Spleen (tissue), 7 donors: ENCODE measurements at regions not wholly inside any gene's neighbourhood (a gene's known extent, or its start where the extent isn't known, plus 50 kb on each side); places are given as distances from the start of the nearest gene placed in this dataset.

Experiments used
- CTCF ChIP-seq, 11 experiments: fragments of 200-600 bp in 7 of 11; fragments of 450-650 bp in 4 of 11; sonication (generic) in 4 of 11; IDR thresholded peaks in 8 of 11; conservative IDR thresholded peaks in 3 of 11; 1 replicate in 7 of 11; 2 replicates in 4 of 11; pipeline versions ENCODE4 v1.4.0 to v1.8.0; 2016 to 2021; ENCODE audit warnings: antibody characterized with exemption in 11 of 11, inconsistent platforms in 4 of 11, mild to moderate bottlenecking in 1 of 11
- POLR2AphosphoS5 ChIP-seq, 3 donors: sonication (generic); formaldehyde crosslinking; IDR thresholded peaks; one replicate each; pipeline ENCODE4 v1.5.1; 2017; ENCODE audit warnings: antibody characterized with exemption in 3 of 3
- donor health status: DM: no; HTN: no; CAD: no; lungs with moderate emphysema.
- donor health status: DM: no; HTN: no; CAD: no.
- donor health status: DM: no; HTN: no; CAD: no.

GRCh38 chr11:29095821-29096220 is 921.0 kb downstream of the KCNA4 start:
- TF ChIP-seq POLR2AphosphoS5 (IDR thresholded peaks at IDR 0.05): no peak
- TF ChIP-seq CTCF (IDR thresholded peaks at IDR 0.05 in 8 of 11, conservative IDR thresholded peaks at IDR 0.05 in 3 of 11): no peak
